ENCODE measurements at regions not wholly inside any gene's neighbourhood (a gene's known extent, or its start where the extent isn't known, plus 50 kb on each side); places are given as distances from the start of the nearest gene placed in this dataset.

- no peaks in the 10 kb centered on the region for H3K36me3 ChIP-seq (ENCODE audit: control insufficient read depth in 1 of 2, insufficient read depth in 2 of 2, low read length in 2 of 2)
- H2AFZ ChIP-seq (ENCODE audit: low read depth, low read length, poor library complexity, severe bottlenecking): no peak overlapping the region
- H3K4me3 ChIP-seq (replicated peaks in 1 of 2; ENCODE audit: low read depth in 1 of 2, low read length in 2 of 2): no peak overlapping the region
- no peak overlapping the region for H3K4me2 ChIP-seq (ENCODE audit: low read length)
- H3K9me3 ChIP-seq (ENCODE audit: control insufficient read depth in 1 of 2, insufficient read depth in 1 of 2, low read depth in 1 of 2, low read length in 2 of 2): no peaks in the 10 kb centered on the region
- no peaks in the 10 kb centered on the region for H3K27me3 ChIP-seq (ENCODE audit: insufficient read depth, low read length)
- BruUV-seq (replicated peaks): no TSS peak
- peaks cover 0 to 18% of the 10 kb centered on the region in 2 experiments; a peak in 1 of 4 replicates for H3K4me1 ChIP-seq (ENCODE audit: control insufficient read depth in 1 of 2, insufficient read depth in 2 of 2, low read length in 2 of 2)
- no peaks in the 10 kb centered on the region for H3K79me2 ChIP-seq (ENCODE audit: insufficient read depth, low read length)
- no peak for DNase-seq (ENCODE audit: low read depth, low spot score)
- TF ChIP-seq EZH2 (IDR thresholded peaks at IDR 0.05) (no peak), POLR2A (IDR thresholded peaks at IDR 0.05; ENCODE audit: borderline replicate concordance, extremely low read depth, insufficient read depth, insufficient read length) (no peak), CEBPB (IDR thresholded peaks at IDR 0.05; ENCODE audit: low read depth) (no peak), SIN3A (IDR thresholded peaks at IDR 0.05; ENCODE audit: low read depth) (no peak), RAD21 (IDR thresholded peaks at IDR 0.05; ENCODE audit: low read depth) (no peak), CBX3 (IDR thresholded peaks at IDR 0.05; ENCODE audit: low read depth) (no peak), ZFX (IDR thresholded peaks at IDR 0.05) (no peak), EZH2phosphoT487 (IDR thresholded peaks at IDR 0.05; ENCODE audit: borderline replicate concordance) (no peak)
- ATAC-seq: no peak
- CTCF ChIA-PET: no interaction called here
- no peaks in the 10 kb centered on the region for H3K9me2 ChIP-seq (ENCODE audit: insufficient read depth)
- POLR2A ChIA-PET: no interaction called here
- H3K9ac ChIP-seq (ENCODE audit: low read length): no peak overlapping the region
- RAD21 ChIA-PET (ENCODE audit: low non-redundant PET in 1 of 2, low total read pairs in 2 of 2, uncharacterized antibody in 2 of 2, unreplicated experiment in 2 of 2): no interaction called here
- no peak overlapping the region for H3K27ac ChIP-seq (ENCODE audit: low read depth, low read length)
- H4K20me1 ChIP-seq (ENCODE audit: insufficient read depth): no peaks in the 10 kb centered on the region
- intact Hi-C loops (cut with micrococcal nuclease): no loop called here
These were observed 121.5 kb downstream of the APIP start for GRCh38 chr11:34794696-34795095.

- intact Hi-C loops (cut with micrococcal nuclease): no loop called here
- Histone ChIP-seq H3K36me3 (ENCODE audit: control insufficient read depth in 1 of 2, insufficient read depth in 2 of 2, low read length in 2 of 2) (no peaks in the 10 kb centered on the region), H3K79me2 (ENCODE audit: insufficient read depth, low read length) (no peaks in the 10 kb centered on the region), H3K27ac (ENCODE audit: low read depth, low read length) (no peak overlapping the region), H3K9ac (ENCODE audit: low read length) (no peak overlapping the region), H4K20me1 (ENCODE audit: insufficient read depth) (no peaks in the 10 kb centered on the region), H3K4me1 (ENCODE audit: control insufficient read depth in 1 of 2, insufficient read depth in 2 of 2, low read length in 2 of 2) (peaks cover 0 to 18% of the 10 kb centered on the region in 2 experiments; a peak in 1 of 4 replicates), H2AFZ (ENCODE audit: low read depth, low read length, poor library complexity, severe bottlenecking) (no peak overlapping the region), H3K4me2 (ENCODE audit: low read length) (no peak overlapping the region), H3K4me3 (replicated peaks in 1 of 2; ENCODE audit: low read depth in 1 of 2, low read length in 2 of 2) (no peak overlapping the region), H3K9me3 (ENCODE audit: control insufficient read depth in 1 of 2, insufficient read depth in 1 of 2, low read depth in 1 of 2, low read length in 2 of 2) (no peaks in the 10 kb centered on the region), H3K9me2 (ENCODE audit: insufficient read depth) (no peaks in the 10 kb centered on the region), H3K27me3 (ENCODE audit: insufficient read depth, low read length) (no peaks in the 10 kb centered on the region)
- DNase-seq (ENCODE audit: low read depth, low spot score) (no peak), ATAC-seq (no peak)
- ChIA-PET CTCF (interaction anchor here (1.9 to 2.3 kb wide), 2 partner anchors 8 to 207 kb away, joined by 5 to 6 read pairs; no protein-coding TSS in a partner anchor), RAD21 (ENCODE audit: low non-redundant PET in 1 of 2, low total read pairs in 2 of 2, uncharacterized antibody in 2 of 2, unreplicated experiment in 2 of 2) (no interaction called here), POLR2A (no interaction called here)
- no TSS peak for BruUV-seq (replicated peaks)
- TF ChIP-seq POLR2AphosphoS5 (IDR thresholded peaks at IDR 0.05; ENCODE audit: low read depth, low read length) (no peak), EZH2 (IDR thresholded peaks at IDR 0.05) (no peak), CTCF (IDR thresholded peaks at IDR 0.05 in 2 of 3, conservative IDR thresholded peaks at IDR 0.05 in 1 of 3; ENCODE audit: borderline replicate concordance in 1 of 3, insufficient read depth in 1 of 3, low read depth in 2 of 3, low read length in 2 of 3) (no peak), ZBTB33 (IDR thresholded peaks at IDR 0.05; ENCODE audit: extremely low read depth, insufficient replicate concordance, low read length) (no peak), RAD21 (IDR thresholded peaks at IDR 0.05; ENCODE audit: low read depth) (no peak), CEBPB (IDR thresholded peaks at IDR 0.05; ENCODE audit: low read depth) (no peak), FOSL1 (IDR thresholded peaks at IDR 0.05; ENCODE audit: low read depth) (no peak), POLR2A (IDR thresholded peaks at IDR 0.05; ENCODE audit: borderline replicate concordance, extremely low read depth, insufficient read depth, insufficient read length) (no peak), SIN3A (IDR thresholded peaks at IDR 0.05; ENCODE audit: low read depth) (no peak), REST (IDR thresholded peaks at IDR 0.05; ENCODE audit: low read depth) (no peak)
These were observed 122.5 kb downstream of the APIP start for GRCh38 chr11:34793666-34794065.
